SIG-M5 (cell line): ENCODE measurements at regions not wholly inside any gene's neighbourhood (a gene's known extent, or its start where the extent isn't known, plus 50 kb on each side); places are given as distances from the start of the nearest gene placed in this dataset.

Source experiments
- DNase-seq: peaks from one replicate; lab custom pipeline; 2025; lab: John Stamatoyannopoulos, UW

DNA sequence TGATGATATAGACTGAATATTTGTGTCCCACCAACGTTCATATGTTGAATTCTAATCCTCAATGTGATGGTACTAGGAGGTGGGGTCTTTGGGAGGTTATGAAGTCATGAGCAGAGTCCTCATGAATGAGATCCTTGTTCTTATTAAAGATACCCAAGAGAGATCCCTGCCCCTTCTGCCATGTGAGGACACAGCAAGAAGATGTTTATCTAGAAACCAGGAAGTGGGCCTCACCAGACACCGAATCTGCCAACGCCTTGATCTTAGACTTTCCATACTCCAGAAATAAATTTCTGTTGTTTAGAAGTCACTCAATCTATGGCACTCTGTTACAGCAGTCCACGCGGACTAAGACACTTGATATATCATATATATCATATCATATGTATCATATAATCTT lies 67.7 kb upstream of the GCM1 start:
- DNase-seq: no peak

DNA sequence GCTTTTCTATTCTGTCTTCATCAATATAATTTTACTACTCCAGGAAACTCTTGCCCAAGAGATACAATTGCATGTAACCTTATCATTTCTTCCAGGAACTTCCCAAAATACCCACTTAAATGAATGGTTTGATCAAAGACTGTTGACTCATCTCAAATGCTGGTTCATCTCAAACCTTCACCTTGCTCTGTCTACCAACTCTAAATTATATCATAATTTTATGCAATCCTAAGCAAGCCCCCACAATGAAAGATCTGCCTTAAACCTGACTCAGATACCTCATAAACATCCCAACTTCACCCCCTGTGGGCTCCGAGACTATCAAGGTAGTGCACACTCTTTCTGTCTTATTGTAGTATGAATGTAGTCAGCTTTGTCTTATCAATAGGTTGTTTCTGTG lies 65.5 kb upstream of the GCM1 start:
- no peak for DNase-seq

DNA sequence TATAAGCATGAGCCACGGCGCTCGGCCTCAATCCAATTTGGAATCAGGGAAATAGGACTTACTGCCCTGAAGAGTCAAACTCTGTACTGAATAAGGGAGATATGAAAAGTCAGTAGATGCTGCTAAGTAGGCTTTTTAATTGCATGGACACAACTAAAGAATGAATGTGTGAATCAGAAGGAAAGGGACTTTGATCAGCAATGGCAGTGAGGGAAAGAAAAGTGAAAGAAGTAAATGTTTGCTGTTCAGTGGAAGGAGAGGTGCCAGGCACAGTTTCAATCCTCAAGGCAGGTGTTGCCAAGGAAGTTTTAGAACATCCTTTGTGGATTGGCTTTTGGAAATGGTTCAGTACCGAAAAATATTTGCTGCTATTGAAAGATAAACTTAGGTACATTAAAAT lies 62.2 kb upstream of the GCM1 start:
- no peak for DNase-seq

DNA sequence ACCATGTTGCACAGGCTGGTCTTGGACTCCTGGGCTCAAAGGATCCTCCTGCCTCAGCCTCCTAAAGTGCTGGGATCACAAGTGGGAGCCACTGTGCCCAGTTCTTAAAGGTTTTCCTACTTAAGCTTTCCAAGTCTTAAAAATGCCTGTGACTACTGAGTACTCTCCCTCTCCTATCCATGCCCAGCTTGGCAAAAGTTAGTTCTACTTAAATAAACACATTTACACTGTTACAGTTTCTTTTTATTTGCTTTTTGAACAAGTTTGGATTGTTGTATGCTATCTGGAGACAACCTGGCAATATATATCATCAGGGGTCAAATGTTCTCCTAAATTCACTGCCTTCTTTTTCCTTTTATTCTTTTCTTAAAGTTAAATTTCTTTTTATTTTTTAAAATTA lies 61.0 kb upstream of the GCM1 start:
- DNase-seq: no peak

DNA sequence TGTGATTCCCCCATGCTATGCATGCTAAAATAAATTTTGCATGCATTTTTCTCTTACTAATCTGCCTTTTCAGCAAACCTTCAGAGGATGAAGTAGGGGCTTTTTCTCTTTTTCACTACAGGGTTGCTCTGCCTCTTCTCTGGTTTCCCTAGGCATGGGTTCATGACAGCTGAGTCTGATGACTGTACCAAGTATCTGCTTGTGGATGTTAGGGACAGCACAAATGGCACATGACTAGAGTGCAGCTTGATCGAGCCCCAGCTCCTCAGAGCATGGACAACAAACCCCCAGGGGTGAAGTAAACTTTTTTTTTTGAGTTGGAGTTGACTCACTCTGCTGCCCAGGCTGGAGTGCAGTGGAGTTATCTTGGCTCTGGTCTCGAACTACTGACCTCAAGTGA lies 57.1 kb upstream of the GCM1 start:
- DNase-seq: no peak

DNA sequence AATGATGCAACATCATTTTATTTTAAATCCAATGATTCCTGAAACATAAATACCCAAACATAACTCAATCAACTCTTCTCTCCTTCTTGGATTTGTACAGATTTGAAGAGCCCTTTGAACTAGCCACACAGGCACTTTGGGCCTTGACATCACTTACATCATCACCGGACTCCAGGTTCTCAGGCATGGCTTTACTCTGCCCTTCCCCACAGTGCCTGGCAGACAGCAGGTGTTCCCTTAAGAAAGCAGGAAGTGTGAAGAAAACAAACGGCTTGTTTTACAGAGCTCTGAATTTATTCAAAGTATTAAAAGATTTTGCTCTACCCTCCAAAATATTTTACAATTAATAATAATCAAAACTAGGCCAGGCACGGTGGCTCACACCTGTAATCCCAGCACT lies 54.8 kb upstream of the GCM1 start:
- no peak for DNase-seq

DNA sequence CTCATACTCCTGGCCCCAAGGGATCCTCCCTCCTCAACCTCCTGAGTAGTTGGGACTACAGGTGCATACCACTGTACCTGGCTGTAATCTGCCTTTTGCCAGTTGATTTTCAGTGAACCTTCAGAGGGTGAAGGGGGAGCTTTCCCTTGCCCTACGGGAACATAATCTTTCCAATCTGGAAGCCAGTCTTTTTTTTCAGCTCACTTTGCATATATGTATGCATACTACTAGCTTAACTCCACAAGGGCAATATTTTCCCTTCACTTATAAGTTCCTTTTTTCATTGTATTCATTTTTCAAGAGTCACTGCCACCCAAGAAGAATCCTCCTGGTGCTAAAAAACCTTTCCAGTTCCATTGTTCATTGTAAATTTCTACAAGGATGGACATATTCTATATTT lies 53.4 kb upstream of the GCM1 start:
- DNase-seq: no peak

DNA sequence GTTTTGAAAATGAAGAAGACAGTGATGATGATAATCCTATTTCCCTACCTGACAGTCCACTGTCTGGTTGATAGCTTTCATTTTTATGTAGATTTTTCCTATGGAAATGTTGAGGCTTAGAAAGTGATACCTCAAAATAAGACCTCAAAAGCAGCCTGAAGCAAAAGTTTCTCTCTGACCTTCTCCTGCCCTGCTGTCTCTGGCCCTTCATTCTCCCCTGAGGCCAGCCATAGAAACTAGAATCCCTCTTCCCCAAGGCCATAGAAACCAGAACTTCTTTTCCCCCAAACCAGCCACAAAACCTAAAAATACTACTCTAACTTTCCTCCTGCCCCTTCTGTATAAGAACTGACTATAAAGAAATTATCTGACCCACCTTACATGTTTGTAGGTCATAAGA lies 52.6 kb upstream of the GCM1 start:
- DNase-seq: no peak

DNA sequence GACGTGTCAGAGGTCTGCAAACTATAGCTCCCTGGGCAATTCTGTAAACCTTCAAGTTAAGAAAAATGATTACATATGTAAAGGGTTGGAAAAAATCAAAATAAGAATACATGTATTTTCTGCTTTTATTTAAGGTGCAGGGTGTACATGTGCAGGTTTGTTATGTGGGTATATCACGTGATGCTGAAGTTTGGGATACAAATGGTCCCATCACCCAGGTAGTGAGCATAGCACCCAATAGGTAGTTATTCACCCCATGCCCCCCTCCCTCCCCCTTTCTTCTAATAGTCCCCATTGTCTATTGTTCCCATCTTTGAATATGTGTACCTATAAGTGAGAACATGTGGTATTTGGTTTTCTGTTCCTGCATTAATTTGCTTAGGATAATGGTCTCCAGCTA lies 51.1 kb upstream of the GCM1 start:
- no peak for DNase-seq

DNA sequence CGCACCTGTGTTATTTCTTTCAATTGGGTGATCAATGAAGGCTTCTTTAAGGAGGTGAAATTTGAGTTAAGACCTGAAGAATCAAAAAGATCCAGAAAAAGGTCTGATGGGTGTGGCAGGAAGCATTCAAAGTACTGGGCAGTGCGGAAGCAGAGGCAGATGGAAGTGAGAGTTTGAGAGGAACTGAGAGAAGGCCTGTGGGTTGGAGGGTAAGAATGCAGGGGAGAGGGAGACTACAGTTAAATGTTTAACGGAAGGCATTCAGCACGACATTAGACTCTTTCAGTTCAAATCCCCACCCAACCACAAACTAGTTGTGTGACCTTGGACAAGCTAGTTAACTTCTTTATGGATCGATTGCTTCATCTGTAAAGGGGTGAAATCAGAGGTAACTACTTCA lies 50.5 kb upstream of the GCM1 start:
- peak; percentile 8 for DNase-seq
